Activated CD8-positive, alpha-beta memory T cell treated with anti-CD3 and anti-CD28 coated beads for 4 hours (primary cell): ENCODE measurements at regions not wholly inside any gene's neighbourhood (a gene's known extent, or its start where the extent isn't known, plus 50 kb on each side); places are given as distances from the start of the nearest gene placed in this dataset.
"Not testable (repeated sequence)": the region's sequence is repeated elsewhere in the genome, so short reads cannot be mapped to it uniquely, and the experiment has no call there.

ENCODE experiments used
- DNase-seq, 2 donors: peaks; one replicate each; pipeline ENCODE4 v3.0.0-alpha.2; 2020; ENCODE audit warnings: low read depth in 2 of 2

- DNase-seq: no peak
Observed at GRCh38 chr16:79407461-79408135, 192.9 kb downstream of the MAF start.

GRCh38 chr16:79407005-79407404 is 193.5 kb downstream of the MAF start:
- no peak for DNase-seq

GRCh38 chr16:79404571-79404970 is 196.0 kb downstream of the MAF start:
- DNase-seq: no peak

GRCh38 chr16:79403534-79403933 is 197.0 kb downstream of the MAF start:
- DNase-seq: no peak

- DNase-seq: no peak
Observed at GRCh38 chr16:79402920-79403319, 197.6 kb downstream of the MAF start.

GRCh38 chr16:79402356-79402755 is 198.2 kb downstream of the MAF start:
- no peak for DNase-seq

- DNase-seq: no peak
Observed at GRCh38 chr16:79401782-79402181, 198.8 kb downstream of the MAF start.

- no peak for DNase-seq
Observed at GRCh38 chr16:79401157-79401556, 199.4 kb downstream of the MAF start.

GRCh38 chr16:79400462-79401149 is 199.9 kb downstream of the MAF start:
- no peak for DNase-seq

GRCh38 chr16:79395591-79395990 is 204.9 kb downstream of the MAF start:
- no peak for DNase-seq

GRCh38 chr16:79394206-79394605 is 206.3 kb downstream of the MAF start:
- DNase-seq: no peak

GRCh38 chr16:79393564-79393963 is 207.0 kb downstream of the MAF start:
- no peak for DNase-seq

- no peak for DNase-seq
Observed at GRCh38 chr16:79393127-79393526, 207.4 kb downstream of the MAF start.

GRCh38 chr16:79392081-79392480 is 208.5 kb downstream of the MAF start:
- DNase-seq: no peak

- no peak for DNase-seq
Observed at GRCh38 chr16:79391395-79391794, 209.1 kb downstream of the MAF start.

- no peak for DNase-seq
Observed at GRCh38 chr16:79390481-79391051, 210.0 kb downstream of the MAF start.

- DNase-seq: no peak
Observed at GRCh38 chr16:79388396-79388795, 212.1 kb downstream of the MAF start.

- DNase-seq: no peak
Observed at GRCh38 chr16:79386299-79386698, 214.2 kb downstream of the MAF start.

- DNase-seq: no peak
Observed at GRCh38 chr16:79381603-79382042, 218.9 kb downstream of the MAF start.

GRCh38 chr16:79380995-79381602 is 219.4 kb downstream of the MAF start:
- DNase-seq: no peak

- DNase-seq: no peak
Observed at GRCh38 chr16:79379095-79379494, 221.4 kb downstream of the MAF start.

GRCh38 chr16:79377082-79377481 is 223.5 kb downstream of the MAF start:
- DNase-seq: not testable (repeated sequence)

GRCh38 chr16:79375351-79375750 is 225.2 kb downstream of the MAF start:
- DNase-seq: no peak
